CD4-positive, alpha-beta T cell treated with Interferon alpha-2 for 1 hour (primary cell): ENCODE measurements at regions not wholly inside any gene's neighbourhood (a gene's known extent, or its start where the extent isn't known, plus 50 kb on each side); places are given as distances from the start of the nearest gene placed in this dataset.
"Not testable (repeated sequence)": the region's sequence is repeated elsewhere in the genome, so short reads cannot be mapped to it uniquely, and the experiment has no call there.

Experiments used
- DNase-seq, 2 donors: peaks; one replicate each; pipeline ENCODE4 v3.0.0-alpha.2; 2020 to 2022

- DNase-seq = no peak
Measured at GRCh38 chr19:30245401-30246039, 126.7 kb upstream of the ZNF536 start.

GRCh38 chr19:30249911-30250310 lies 122.3 kb upstream of the ZNF536 start:
- DNase-seq = no peak

DNA sequence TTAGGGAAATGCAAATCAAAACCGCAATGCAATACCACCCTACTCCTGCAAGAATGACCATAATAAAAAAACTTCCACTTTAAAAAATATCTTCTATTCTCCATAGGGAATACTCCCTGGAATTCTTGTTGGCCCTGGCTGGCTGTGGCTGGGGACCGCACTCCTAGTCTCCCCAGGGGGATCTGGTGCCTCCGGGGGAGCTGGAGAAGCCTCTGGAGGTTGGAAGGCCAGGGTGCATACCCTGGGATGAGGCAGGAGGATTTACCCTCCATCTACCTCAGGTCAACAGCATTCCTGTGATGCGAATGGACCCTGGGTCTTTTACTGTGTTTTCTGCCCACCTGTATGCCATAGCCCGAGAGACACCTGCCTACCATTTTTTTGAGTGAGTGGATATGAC lies 120.0 kb upstream of the ZNF536 start:
- no peak for DNase-seq

GRCh38 chr19:30253581-30253996 lies 118.6 kb upstream of the ZNF536 start:
- no peak for DNase-seq

DNA sequence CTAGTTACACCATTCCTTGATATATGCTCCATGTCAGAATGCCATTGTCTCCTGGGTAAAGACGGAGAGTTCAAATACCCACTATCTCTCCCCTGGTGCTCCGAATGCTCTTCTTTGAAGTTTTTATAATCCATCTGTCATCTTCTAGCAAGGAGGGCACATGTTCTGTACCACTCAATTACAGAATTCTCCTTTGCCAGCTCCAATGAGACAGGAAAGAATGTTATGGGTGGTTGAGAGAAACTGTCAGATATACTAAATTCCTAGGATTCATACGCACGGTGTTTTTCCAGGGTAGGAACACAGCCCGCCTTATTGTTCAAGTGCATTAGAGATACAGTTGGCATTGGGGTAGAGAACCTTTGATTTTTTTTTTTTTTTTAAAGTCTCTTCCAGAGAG lies 118.0 kb upstream of the ZNF536 start:
- DNase-seq = no peak

DNA sequence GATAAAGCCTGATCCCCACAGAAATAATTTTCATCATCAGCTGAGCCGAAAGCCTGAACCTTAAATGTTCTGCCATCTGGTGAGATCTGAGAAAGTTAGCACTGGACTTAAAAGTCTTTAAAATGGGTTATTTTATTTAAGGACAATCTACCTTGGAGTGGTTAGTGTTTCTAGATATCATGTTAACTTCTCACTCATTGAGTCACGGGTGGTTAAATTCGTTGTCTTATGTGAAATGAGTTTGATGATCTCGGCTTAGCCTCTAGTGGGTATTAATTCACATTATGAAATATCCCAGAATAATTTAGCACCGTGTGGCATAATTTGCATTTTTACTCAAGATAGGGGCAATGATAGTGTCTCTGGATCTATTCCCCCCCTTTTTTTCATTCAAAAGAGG lies 117.4 kb upstream of the ZNF536 start:
- no peak for DNase-seq

- no peak for DNase-seq
Measured at GRCh38 chr19:30255791-30256495, 116.2 kb upstream of the ZNF536 start.

DNA sequence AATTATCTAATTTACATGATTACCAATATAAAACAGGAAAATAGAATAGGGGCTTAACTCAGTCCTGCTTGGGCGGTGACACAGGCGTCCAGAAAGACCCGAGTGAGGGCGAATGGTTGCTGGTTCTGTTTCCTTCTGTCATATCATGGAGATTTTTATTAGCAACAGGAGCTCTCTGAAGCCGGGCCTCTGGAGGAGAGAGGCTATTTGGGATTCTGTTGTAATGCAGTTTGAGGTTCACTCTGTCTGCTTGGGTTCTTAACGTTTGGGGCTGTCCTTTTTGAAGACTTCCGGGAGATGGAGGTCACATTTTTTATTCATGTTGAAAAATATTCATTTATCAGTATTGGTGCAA lies 115.7 kb upstream of the ZNF536 start:
- DNase-seq = no peak

- no peak for DNase-seq
Measured at GRCh38 chr19:30263830-30264381, 108.3 kb upstream of the ZNF536 start.

DNA sequence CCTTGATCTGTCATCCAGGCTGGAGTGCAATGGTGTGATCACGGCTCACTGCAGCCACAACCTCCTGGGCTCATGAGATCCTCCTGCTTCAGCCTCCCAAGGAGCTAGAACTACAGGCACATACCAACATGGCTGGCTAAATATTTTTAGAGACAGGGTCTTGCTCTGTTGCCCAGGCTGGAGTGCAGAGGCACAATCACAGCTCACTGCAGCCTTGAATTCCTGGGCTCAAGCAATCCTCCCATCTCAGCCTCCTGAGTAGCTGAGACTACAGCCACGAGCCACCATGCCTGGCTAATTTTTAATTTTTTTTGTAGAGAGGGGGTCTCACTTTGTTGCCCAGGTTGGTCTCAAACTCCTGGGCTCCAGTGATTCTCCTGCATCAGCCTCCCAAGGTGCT lies 106.3 kb upstream of the ZNF536 start:
- not testable (repeated sequence) for DNase-seq

DNA sequence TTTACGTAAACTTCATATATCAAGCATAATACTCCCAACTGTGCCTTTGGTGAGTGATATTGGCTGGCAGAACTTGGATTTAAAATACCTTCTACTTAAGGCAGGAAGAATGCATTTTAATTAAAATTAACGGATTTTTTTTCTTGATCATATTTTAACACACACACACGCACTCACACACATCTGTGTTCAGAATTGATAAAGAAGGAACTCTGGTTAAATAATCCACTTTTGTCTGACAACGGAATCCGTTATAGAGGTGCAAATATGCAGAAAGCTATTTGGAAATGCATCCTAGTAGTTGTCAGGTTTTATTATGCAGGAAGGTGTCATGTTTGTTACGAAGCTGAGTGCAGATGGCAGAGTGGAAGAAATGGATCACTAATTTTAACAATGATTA lies 105.5 kb upstream of the ZNF536 start:
- DNase-seq = no peak

GRCh38 chr19:30267332-30267731 lies 104.9 kb upstream of the ZNF536 start:
- DNase-seq = no peak

DNA sequence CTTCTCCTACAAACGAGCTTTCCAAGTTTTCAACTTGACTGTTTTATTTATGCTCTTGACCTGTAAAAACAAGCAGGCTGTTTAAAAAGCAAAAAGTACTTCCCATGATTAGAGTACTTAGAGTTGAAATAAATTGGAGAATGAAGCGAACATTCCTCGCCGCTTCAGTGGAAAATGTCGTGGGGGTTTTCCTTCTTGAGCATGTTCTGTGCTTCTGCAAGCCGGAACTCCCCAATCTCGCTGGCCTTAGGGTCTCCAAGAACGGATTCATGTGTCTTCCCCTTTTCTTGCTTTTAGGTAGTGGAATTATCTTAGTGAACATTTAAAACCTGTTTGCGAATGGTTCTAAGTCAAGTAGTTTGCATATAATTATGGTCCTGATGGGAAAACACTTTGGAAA lies 103.6 kb upstream of the ZNF536 start:
- DNase-seq = no peak

- DNase-seq = no peak
Measured at GRCh38 chr19:30269638-30270037, 102.5 kb upstream of the ZNF536 start.

DNA sequence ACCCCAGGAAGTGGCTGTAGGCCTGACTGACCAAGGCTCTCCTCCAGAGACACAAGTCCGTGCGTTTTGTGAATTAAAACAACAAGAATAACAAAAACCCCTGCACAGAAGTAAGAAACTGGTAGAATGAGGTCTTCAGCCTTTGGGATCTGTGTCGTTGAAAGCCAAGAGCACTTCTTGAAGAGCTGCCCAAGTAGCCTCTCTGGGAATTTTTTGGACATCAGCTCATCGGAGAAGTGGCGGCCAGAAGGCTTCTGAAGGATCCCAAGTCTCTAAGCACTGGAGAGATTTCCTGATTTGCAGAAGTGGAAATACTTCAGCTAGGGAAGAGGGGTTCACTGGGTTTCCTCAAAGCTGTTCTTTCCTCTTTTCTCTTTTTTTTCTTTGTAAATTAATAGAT lies 100.4 kb upstream of the ZNF536 start:
- no peak for DNase-seq

DNA sequence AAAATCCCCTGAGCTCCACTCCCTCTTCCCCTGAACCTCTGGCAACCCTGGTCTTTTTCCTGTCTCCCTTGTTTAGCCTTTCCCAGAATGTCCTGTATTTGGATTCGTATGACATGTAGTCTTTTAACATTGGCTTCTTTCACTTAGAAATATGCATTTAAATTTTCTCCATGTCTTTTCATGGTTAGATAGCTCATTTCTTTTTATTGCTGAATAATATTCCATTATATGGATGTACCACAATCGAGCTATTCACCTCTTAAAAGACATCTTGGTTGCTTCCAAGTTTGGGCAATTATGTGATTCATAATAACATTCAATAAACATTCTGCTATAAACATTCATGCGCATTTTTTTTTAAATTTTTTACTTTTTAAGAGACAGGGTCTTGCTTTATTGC lies 99.6 kb upstream of the ZNF536 start:
- DNase-seq = no peak

GRCh38 chr19:30273184-30273583 lies 99.0 kb upstream of the ZNF536 start:
- no peak for DNase-seq

DNA sequence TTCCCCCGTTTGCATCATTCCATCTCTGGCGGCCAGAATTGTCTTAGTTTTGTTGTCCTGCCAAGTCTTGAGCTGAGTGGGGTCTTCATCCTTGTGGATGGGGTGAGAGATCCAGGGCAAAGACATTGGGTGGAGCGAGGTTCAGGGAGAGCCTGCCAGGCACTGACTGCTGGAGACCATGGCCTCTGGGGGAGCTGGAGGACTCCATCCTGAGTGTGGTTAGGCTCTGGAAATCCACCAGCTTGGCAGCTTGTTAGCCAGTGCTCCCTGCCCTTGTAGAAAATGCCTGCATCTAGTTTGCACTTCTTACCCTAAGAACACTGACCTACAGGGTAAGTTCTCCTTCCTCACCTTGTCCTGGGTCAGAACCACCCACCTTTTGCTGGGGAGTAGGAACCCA lies 97.2 kb upstream of the ZNF536 start:
- DNase-seq = no peak

DNA sequence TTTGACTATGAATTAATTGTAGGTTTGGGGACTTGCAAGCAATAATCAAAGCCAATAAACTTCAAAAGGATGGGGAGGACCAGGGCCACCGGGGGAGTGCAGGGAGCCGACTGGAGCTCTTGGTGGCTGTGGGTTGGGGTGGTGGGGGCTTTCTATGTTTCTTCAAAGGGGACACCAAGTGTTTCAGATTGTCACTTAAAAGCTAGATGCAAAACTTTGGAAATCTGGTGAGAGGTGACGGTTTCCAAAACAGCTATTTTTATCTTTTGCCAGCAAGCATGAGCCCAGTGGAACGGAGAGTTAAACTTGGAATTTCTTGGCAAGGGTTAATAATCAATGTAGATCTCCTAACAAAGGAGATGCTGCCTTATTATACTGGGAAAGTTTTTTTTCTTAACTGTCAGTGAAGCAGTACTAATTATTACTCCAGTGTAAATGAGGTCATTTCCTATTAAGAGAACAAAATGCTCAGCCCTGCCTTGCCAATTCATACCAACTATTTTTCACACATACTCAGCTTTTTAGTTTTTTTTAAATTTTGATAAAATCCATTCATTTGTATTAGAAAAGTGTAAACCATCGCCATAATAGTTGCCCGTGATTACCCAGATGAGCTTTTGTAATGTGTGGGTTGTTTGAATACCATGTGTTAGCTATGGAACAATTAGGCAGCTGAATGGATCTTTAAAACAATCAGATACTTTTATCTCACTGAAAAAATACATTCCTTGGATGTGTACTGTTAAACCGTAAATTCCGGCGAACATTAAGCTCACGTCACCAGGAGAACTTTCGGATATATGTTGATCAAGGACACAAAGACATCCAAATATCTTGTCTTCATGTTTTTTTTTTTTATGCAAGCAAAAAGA lies 95.9 kb upstream of the ZNF536 start:
- DNase-seq = no peak

- no peak for DNase-seq
Measured at GRCh38 chr19:30276883-30277280, 95.3 kb upstream of the ZNF536 start.

- no peak for DNase-seq
Measured at GRCh38 chr19:30277941-30278881, 94.0 kb upstream of the ZNF536 start.

DNA sequence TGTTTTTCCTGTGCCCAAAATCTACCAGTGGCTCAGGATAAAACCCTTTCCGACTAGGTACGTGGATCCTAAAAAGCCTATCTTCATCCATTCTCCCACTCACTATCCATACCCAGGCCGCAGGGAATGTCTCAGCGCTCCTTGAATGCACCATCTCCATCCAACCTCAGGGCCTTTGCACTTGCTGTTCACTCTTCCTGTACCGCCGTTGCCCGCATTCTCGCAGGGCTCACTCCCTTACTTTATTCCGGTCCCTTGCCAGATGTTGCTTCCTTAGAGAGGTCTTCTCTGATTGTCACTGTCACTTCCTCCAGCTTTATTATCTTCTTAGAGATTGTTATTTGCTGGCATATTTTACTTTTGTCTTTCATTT lies 93.3 kb upstream of the ZNF536 start:
- DNase-seq = no peak

- no peak for DNase-seq
Measured at GRCh38 chr19:30280018-30280417, 92.2 kb upstream of the ZNF536 start.
